HL-60 (cell line): ENCODE measurements at regions not wholly inside any gene's neighbourhood (a gene's known extent, or its start where the extent isn't known, plus 50 kb on each side); places are given as distances from the start of the nearest gene placed in this dataset.

ENCODE experiments used
- DNase-seq, 2 experiments: peaks; one replicate each; pipeline ENCODE4 v3.0.0-alpha.2; 2010 to 2020; ENCODE audit warnings: low read depth in 1 of 2, low spot score in 1 of 2
- H3K27ac ChIP-seq: fragments of 250-450 bp; sonication (Bioruptor Pico); replicated peaks from 2 replicates; pipeline ENCODE4 v1.5.1; 2020; ENCODE audit warnings: mild to moderate bottlenecking, moderate library complexity
- H3K27me3 ChIP-seq: fragments of 250-450 bp; sonication (Bioruptor Pico); 2 replicates; pipeline ENCODE4 v1.5.1; 2021; ENCODE audit warnings: mild to moderate bottlenecking, moderate library complexity; ENCODE audit not compliant: insufficient read depth, poor library complexity, severe bottlenecking
- H3K4me3 ChIP-seq: replicated peaks from 2 replicates; pipeline ENCODE4 v1.5.1; 2011; ENCODE audit warnings: mild to moderate bottlenecking, control low read depth, low read length; ENCODE audit not compliant: insufficient read depth
- GABPA ChIP-seq: IDR thresholded peaks from 2 replicates; pipeline ENCODE4 v1.6.1; 2012; ENCODE audit warnings: low read depth
- POLR2AphosphoS5 ChIP-seq: IDR thresholded peaks from 2 replicates; pipeline ENCODE4 v1.6.1; 2012; ENCODE audit warnings: low read depth
- REST ChIP-seq: IDR thresholded peaks from 2 replicates; pipeline ENCODE4 v1.6.1; 2012; ENCODE audit warnings: low read depth; ENCODE audit not compliant: insufficient replicate concordance
- SPI1 ChIP-seq: IDR thresholded peaks from 2 replicates; pipeline ENCODE4 v1.6.1; 2012; ENCODE audit warnings: low read depth, mild to moderate bottlenecking, borderline replicate concordance
- TF ChIP-seq, protein P1 (sequence below): IDR thresholded peaks from one replicate; pipeline ENCODE4 v1.5.1; 2011; ENCODE audit warnings: low read length, control low read depth, inconsistent platforms; ENCODE audit not compliant: insufficient read depth

GRCh38 chr20:7657569-7657968 lies 282.7 kb downstream of the HAO1 start:
- no peak for DNase-seq
- no peak overlapping the region for H3K4me3 ChIP-seq

DNA sequence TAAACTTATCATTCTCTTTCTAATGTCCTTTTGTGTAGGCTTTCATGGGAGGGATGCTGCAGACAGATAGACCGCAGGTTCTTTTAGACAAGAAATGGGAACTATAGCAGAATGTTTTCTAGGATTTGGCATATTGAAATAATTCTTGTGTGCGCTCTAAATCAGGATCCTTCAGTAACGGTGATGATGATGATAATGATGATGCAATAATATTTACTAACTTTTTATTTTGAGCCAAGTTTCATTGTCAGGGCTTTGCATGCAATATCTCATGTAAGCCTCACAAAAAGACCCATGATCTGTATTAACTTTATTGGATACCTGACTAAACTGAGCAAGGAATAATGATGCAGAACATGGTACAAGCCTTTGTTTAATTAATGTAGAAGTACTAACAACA lies 280.1 kb downstream of the HAO1 start:
- no peak for DNase-seq
- Histone ChIP-seq H3K27ac (no peak overlapping the region), H3K4me3 (no peak overlapping the region), H3K27me3 (no peaks in the 10 kb centered on the region)
- TF ChIP-seq REST (no peak), POLR2AphosphoS5 (no peak), SPI1 (no peak)
- TF ChIP-seq, protein P1, sequence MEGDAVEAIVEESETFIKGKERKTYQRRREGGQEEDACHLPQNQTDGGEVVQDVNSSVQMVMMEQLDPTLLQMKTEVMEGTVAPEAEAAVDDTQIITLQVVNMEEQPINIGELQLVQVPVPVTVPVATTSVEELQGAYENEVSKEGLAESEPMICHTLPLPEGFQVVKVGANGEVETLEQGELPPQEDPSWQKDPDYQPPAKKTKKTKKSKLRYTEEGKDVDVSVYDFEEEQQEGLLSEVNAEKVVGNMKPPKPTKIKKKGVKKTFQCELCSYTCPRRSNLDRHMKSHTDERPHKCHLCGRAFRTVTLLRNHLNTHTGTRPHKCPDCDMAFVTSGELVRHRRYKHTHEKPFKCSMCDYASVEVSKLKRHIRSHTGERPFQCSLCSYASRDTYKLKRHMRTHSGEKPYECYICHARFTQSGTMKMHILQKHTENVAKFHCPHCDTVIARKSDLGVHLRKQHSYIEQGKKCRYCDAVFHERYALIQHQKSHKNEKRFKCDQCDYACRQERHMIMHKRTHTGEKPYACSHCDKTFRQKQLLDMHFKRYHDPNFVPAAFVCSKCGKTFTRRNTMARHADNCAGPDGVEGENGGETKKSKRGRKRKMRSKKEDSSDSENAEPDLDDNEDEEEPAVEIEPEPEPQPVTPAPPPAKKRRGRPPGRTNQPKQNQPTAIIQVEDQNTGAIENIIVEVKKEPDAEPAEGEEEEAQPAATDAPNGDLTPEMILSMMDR, result no peak

More at GRCh38 chr20:7657569-7657968, 282.7 kb downstream of the HAO1 start:
- no peak overlapping the region for H3K27ac ChIP-seq
- H3K27me3 ChIP-seq, result no peaks in the 10 kb centered on the region
- TF ChIP-seq REST (no peak), GABPA (no peak), POLR2AphosphoS5 (no peak), SPI1 (no peak)
- TF ChIP-seq, protein P1, result no peak

- TF ChIP-seq, protein P1, result no peak
- TF ChIP-seq SPI1 (no peak), POLR2AphosphoS5 (no peak), REST (no peak), GABPA (no peak)
- H3K27ac ChIP-seq, result no peak overlapping the region
- no peak overlapping the region for H3K4me3 ChIP-seq
- no peaks in the 10 kb centered on the region for H3K27me3 ChIP-seq
- no peak for DNase-seq
Observed at GRCh38 chr20:7665376-7665775, 274.9 kb downstream of the HAO1 start.
